ENCODE measurements at regions not wholly inside any gene's neighbourhood (a gene's known extent, or its start where the extent isn't known, plus 50 kb on each side); places are given as distances from the start of the nearest gene placed in this dataset.

DNA sequence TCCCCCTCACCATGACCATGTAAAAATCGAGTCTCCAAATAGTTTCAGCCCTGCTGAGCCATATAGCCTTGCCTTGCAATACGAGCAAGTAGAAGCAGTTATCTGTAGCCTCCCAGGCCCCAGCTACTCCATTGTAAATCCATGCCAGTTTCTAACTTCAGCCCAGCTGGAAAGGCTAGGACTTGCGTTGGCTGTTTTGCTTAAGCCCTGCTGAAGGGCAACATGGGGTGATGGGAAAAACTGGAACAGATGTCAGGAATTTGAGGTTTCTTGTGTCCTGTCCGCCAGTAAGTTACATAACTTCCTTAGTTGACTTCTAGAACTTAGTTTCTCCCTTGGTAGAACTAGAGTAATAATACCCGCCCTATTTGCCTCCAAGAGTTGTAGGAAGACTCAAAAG lies 216.0 kb upstream of the SERP2 start:
- TF ChIP-seq OVOL3 (tag by site-specific recombination; IDR thresholded peaks at IDR 0.05) = no peak
- TF ChIP-seq ZNF768 (tag by site-specific recombination; IDR thresholded peaks at IDR 0.05) = no peak
- no peak for TF ChIP-seq ZNF629 (tag by site-specific recombination; IDR thresholded peaks at IDR 0.05)
- TF ChIP-seq, protein P1, sequence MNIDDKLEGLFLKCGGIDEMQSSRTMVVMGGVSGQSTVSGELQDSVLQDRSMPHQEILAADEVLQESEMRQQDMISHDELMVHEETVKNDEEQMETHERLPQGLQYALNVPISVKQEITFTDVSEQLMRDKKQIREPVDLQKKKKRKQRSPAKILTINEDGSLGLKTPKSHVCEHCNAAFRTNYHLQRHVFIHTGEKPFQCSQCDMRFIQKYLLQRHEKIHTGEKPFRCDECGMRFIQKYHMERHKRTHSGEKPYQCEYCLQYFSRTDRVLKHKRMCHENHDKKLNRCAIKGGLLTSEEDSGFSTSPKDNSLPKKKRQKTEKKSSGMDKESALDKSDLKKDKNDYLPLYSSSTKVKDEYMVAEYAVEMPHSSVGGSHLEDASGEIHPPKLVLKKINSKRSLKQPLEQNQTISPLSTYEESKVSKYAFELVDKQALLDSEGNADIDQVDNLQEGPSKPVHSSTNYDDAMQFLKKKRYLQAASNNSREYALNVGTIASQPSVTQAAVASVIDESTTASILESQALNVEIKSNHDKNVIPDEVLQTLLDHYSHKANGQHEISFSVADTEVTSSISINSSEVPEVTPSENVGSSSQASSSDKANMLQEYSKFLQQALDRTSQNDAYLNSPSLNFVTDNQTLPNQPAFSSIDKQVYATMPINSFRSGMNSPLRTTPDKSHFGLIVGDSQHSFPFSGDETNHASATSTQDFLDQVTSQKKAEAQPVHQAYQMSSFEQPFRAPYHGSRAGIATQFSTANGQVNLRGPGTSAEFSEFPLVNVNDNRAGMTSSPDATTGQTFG (tag by site-specific recombination; IDR thresholded peaks at IDR 0.05; ENCODE audit: borderline replicate concordance) = no peak
- TF ChIP-seq ZBTB17 (tag by site-specific recombination; IDR thresholded peaks at IDR 0.05) = no peak
- TF ChIP-seq ZBTB1 (tag by site-specific recombination; IDR thresholded peaks at IDR 0.05) = no peak
- no peak for TF ChIP-seq IKZF3 (tag by site-specific recombination; IDR thresholded peaks at IDR 0.05)
- no peak for TF ChIP-seq ZBTB44 (tag by site-specific recombination; IDR thresholded peaks at IDR 0.05)
- no peak for TF ChIP-seq ZNF24 (tag by site-specific recombination; IDR thresholded peaks at IDR 0.05)
- TF ChIP-seq ZNF221 (tag by site-specific recombination; IDR thresholded peaks at IDR 0.05; ENCODE audit: borderline replicate concordance) = no peak
- no peak for TF ChIP-seq ZNF37A (tag by site-specific recombination; IDR thresholded peaks at IDR 0.05)
- TF ChIP-seq ZNF624 (tag by site-specific recombination; IDR thresholded peaks at IDR 0.05) = no peak
- TF ChIP-seq ZNF26 (tag by site-specific recombination; IDR thresholded peaks at IDR 0.05) = no peak
- H3K27ac ChIP-seq (ENCODE audit: extremely low read depth, low read depth, low read length) = no peak overlapping the region
- no peak overlapping the region for H3K4me3 ChIP-seq (ENCODE audit: low read depth, low read length)
- ChIA-PET POLR2A (no interaction called here), CTCF (no interaction called here)
- no peaks in the 10 kb centered on the region for H3K36me3 ChIP-seq (ENCODE audit: control insufficient read depth in 2 of 2, insufficient read depth in 1 of 2, low read length in 2 of 2)
- H3K4me1 ChIP-seq (ENCODE audit: control insufficient read depth, insufficient read depth, low read length) = no peaks in the 10 kb centered on the region
- H3K9me3 ChIP-seq (ENCODE audit: control insufficient read depth, insufficient read depth, low read depth, low read length) = no peaks in the 10 kb centered on the region

GRCh38 chr13:44158098-44158521 lies 215.5 kb upstream of the SERP2 start:
- no peaks in the 10 kb centered on the region for H3K36me3 ChIP-seq (ENCODE audit: control insufficient read depth in 2 of 2, insufficient read depth in 1 of 2, low read length in 2 of 2)
- CTCF ChIA-PET = no interaction called here
- no peak overlapping the region for H3K4me3 ChIP-seq (ENCODE audit: low read depth, low read length)
- H3K9me3 ChIP-seq (ENCODE audit: control insufficient read depth, insufficient read depth, low read depth, low read length) = no peaks in the 10 kb centered on the region
- TF ChIP-seq PRDM1 (tag by site-specific recombination; IDR thresholded peaks at IDR 0.05) (no peak), ZBTB20 (tag by site-specific recombination; IDR thresholded peaks at IDR 0.05) (no peak), SCRT1 (tag by site-specific recombination; IDR thresholded peaks at IDR 0.05; ENCODE audit: borderline replicate concordance) (no peak), RBAK (tag by site-specific recombination; IDR thresholded peaks at IDR 0.05) (no peak), ZNF221 (tag by site-specific recombination; IDR thresholded peaks at IDR 0.05; ENCODE audit: borderline replicate concordance) (no peak), ZNF571 (tag by site-specific recombination; IDR thresholded peaks at IDR 0.05) (no peak), ZNF776 (tag by site-specific recombination; IDR thresholded peaks at IDR 0.05; ENCODE audit: borderline replicate concordance) (no peak), ZNF48 (tag by site-specific recombination; IDR thresholded peaks at IDR 0.05) (no peak), ZNF114 (tag by site-specific recombination; IDR thresholded peaks at IDR 0.05) (no peak)
- TF ChIP-seq, protein P2, sequence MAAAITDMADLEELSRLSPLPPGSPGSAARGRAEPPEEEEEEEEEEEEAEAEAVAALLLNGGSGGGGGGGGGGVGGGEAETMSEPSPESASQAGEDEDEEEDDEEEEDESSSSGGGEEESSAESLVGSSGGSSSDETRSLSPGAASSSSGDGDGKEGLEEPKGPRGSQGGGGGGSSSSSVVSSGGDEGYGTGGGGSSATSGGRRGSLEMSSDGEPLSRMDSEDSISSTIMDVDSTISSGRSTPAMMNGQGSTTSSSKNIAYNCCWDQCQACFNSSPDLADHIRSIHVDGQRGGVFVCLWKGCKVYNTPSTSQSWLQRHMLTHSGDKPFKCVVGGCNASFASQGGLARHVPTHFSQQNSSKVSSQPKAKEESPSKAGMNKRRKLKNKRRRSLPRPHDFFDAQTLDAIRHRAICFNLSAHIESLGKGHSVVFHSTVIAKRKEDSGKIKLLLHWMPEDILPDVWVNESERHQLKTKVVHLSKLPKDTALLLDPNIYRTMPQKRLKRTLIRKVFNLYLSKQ (tag by site-specific recombination; IDR thresholded peaks at IDR 0.05; ENCODE audit: borderline replicate concordance) = no peak
- POLR2A ChIA-PET = no interaction called here
- H3K27ac ChIP-seq (ENCODE audit: extremely low read depth, low read depth, low read length) = no peak overlapping the region
- H3K4me1 ChIP-seq (ENCODE audit: control insufficient read depth, insufficient read depth, low read length) = no peaks in the 10 kb centered on the region
